ENCODE measurements at regions not wholly inside any gene's neighbourhood (a gene's known extent, or its start where the extent isn't known, plus 50 kb on each side); places are given as distances from the start of the nearest gene placed in this dataset.

GRCh38 chr1:189654906-189655305, 822.8 kb downstream of the BRINP3 start:
- H3K4me3 ChIP-seq = no peak overlapping the region
- H3K36me3 ChIP-seq (ENCODE audit: control insufficient read depth in 4 of 4, insufficient read depth in 4 of 4, low read length in 4 of 4) = no peaks in the 10 kb centered on the region
- H3K27me3 ChIP-seq (ENCODE audit: control insufficient read depth in 3 of 3, insufficient read depth in 3 of 3, low read length in 2 of 3) = no peaks in the 10 kb centered on the region
- H3K4me1 ChIP-seq (ENCODE audit: control insufficient read depth in 5 of 5, insufficient read depth in 5 of 5, low read length in 5 of 5) = no peaks in the 10 kb centered on the region
- DNase-seq (peak in 1 of 3 donors; percentile 2), ATAC-seq (ENCODE audit: insufficient read depth, low FRiP score) (no peak)
- no peaks in the 10 kb centered on the region for H3K9me3 ChIP-seq (ENCODE audit: control insufficient read depth in 4 of 4, insufficient read depth in 3 of 4, low read length in 3 of 4)
- no peak for TF ChIP-seq CTCF (IDR thresholded peaks at IDR 0.05; ENCODE audit: control extremely low read depth, extremely low read depth)
- no peak overlapping the region for H3K27ac ChIP-seq (ENCODE audit: low read depth in 1 of 2, low read length in 1 of 2)
- no peak overlapping the region for H3K9ac ChIP-seq (ENCODE audit: insufficient read depth in 1 of 2, low read length in 2 of 2)

GRCh38 chr1:189656628-189657530, 820.8 kb downstream of the BRINP3 start:
- no peak overlapping the region for H3K27ac ChIP-seq (ENCODE audit: low read depth in 1 of 2, low read length in 1 of 2)
- no peak for TF ChIP-seq CTCF (IDR thresholded peaks at IDR 0.05; ENCODE audit: control extremely low read depth, extremely low read depth)
- H3K36me3 ChIP-seq (ENCODE audit: control insufficient read depth in 4 of 4, insufficient read depth in 4 of 4, low read length in 4 of 4) = no peaks in the 10 kb centered on the region
- no peak overlapping the region for H3K9ac ChIP-seq (ENCODE audit: insufficient read depth in 1 of 2, low read length in 2 of 2)
- no peak overlapping the region for H3K4me3 ChIP-seq
- no peaks in the 10 kb centered on the region for H3K9me3 ChIP-seq (ENCODE audit: control insufficient read depth in 4 of 4, insufficient read depth in 3 of 4, low read length in 3 of 4)
- DNase-seq (no peak), ATAC-seq (ENCODE audit: insufficient read depth, low FRiP score) (no peak)
- H3K27me3 ChIP-seq (ENCODE audit: control insufficient read depth in 3 of 3, insufficient read depth in 3 of 3, low read length in 2 of 3) = no peaks in the 10 kb centered on the region
- no peaks in the 10 kb centered on the region for H3K4me1 ChIP-seq (ENCODE audit: control insufficient read depth in 5 of 5, insufficient read depth in 5 of 5, low read length in 5 of 5)
- WGBS, 2 donors = 79 to 80% methylated on average over 5 of the region's 5 CpGs

GRCh38 chr1:189657715-189658114, 819.9 kb downstream of the BRINP3 start:
- Histone ChIP-seq H3K9ac (ENCODE audit: insufficient read depth in 1 of 2, low read length in 2 of 2) (no peak overlapping the region), H3K27ac (ENCODE audit: low read depth in 1 of 2, low read length in 1 of 2) (no peak overlapping the region), H3K9me3 (ENCODE audit: control insufficient read depth in 4 of 4, insufficient read depth in 3 of 4, low read length in 3 of 4) (no peaks in the 10 kb centered on the region), H3K27me3 (ENCODE audit: control insufficient read depth in 3 of 3, insufficient read depth in 3 of 3, low read length in 2 of 3) (no peaks in the 10 kb centered on the region), H3K36me3 (ENCODE audit: control insufficient read depth in 4 of 4, insufficient read depth in 4 of 4, low read length in 4 of 4) (no peaks in the 10 kb centered on the region), H3K4me1 (ENCODE audit: control insufficient read depth in 5 of 5, insufficient read depth in 5 of 5, low read length in 5 of 5) (no peaks in the 10 kb centered on the region), H3K4me3 (no peak overlapping the region)
- TF ChIP-seq CTCF (IDR thresholded peaks at IDR 0.05; ENCODE audit: control extremely low read depth, extremely low read depth) = no peak
- 71% methylated on average over 6 of the region's 6 CpGs for WGBS, 2 donors
- DNase-seq (no peak), ATAC-seq (ENCODE audit: insufficient read depth, low FRiP score) (no peak)
